DMS 273 (cell line): ENCODE measurements at regions not wholly inside any gene's neighbourhood (a gene's known extent, or its start where the extent isn't known, plus 50 kb on each side); places are given as distances from the start of the nearest gene placed in this dataset.
"Not testable (repeated sequence)": the region's sequence is repeated elsewhere in the genome, so short reads cannot be mapped to it uniquely, and the experiment has no call there.

Experiments used
- DNase-seq: peaks from one replicate; lab custom pipeline; 2025; ENCODE audit not compliant: unreplicated experiment; lab: John Stamatoyannopoulos, UW

DNA sequence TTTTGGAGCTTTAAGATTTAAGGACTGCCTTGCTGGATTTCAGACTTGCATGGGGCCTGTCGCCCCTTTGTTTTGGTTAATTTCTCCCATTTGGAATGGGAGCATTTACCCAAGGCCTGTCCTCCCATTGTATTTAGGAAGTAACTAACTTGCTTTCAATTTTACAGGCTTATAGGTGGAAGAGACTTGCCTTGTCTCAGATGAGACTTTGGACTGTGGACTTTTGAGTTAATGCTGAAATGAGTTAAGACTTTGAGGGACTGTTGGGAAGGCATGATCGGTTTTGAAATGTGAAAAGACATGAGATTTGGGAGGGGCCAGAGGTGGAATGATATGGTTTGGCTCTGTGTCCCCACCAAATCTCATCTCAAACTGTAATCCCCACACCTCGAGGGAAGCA lies 56.5 kb upstream of the TNFSF10 start:
- not testable (repeated sequence) for DNase-seq

DNA sequence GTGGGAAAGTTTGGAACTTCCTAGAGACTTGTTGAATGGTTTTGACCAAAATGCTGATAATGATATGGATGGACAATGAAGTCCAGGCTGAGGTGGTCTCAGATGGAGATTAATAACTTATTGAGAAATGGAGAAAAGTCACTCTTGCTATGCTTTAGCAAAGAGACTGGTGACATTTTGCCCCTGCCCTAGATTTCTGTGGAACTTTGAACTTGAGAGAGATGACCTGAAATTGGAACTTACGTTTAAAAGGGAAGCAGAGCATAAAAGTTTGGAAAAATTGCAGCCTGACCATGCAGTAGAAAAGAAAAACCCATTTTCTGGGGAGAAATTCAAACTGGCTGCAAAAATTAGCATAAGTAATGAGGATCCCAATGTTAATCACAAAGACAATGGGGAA lies 55.5 kb upstream of the TNFSF10 start:
- DNase-seq = not testable (repeated sequence)

DNA sequence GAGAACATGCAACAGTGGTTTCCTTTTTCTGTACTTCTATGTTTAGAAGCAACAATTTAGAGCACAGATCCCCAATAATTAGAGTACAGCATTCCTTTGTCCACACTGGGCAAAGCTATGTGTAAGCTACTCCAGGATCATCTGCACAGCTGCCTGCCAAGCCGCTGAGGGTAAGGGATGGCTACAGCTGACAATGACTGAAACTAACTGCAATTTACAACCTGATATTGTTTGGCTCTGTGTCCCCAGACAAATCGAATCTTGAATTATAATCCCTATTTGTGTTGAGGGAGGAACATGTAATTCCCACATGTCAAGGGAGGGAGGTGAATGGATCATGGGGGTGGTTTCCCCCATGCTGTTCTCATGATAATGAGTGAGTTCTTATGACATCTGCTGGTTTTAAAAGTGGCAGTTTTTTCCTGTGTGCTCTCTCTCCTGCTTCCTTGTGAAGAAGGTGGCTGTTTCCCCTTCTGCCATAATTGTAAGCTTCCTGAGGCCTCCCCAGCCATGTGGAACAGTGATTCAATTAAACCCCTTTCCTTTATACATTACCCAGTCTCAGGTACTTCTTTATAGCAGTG lies 54.8 kb upstream of the TNFSF10 start:
- peak; percentile 54 for DNase-seq

DNA sequence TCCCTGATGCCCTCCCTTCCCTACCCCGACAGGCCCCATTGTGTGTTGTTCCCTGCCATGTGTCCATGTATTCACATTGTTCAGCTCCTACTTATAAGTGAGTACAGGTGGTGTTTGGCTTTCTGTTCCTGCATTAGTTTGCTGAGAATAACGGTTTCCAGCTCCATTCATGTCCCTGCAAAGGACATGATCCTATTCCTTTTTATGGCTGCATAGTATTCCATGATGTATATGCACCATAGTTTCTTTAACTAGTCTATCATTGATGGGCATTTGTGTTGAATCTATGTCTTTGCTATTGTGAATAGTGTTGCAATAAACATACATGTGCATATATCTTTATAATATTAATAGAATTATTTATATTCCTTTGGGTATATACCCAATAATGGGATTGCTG lies 52.1 kb upstream of the TNFSF10 start:
- DNase-seq = no peak

DNA sequence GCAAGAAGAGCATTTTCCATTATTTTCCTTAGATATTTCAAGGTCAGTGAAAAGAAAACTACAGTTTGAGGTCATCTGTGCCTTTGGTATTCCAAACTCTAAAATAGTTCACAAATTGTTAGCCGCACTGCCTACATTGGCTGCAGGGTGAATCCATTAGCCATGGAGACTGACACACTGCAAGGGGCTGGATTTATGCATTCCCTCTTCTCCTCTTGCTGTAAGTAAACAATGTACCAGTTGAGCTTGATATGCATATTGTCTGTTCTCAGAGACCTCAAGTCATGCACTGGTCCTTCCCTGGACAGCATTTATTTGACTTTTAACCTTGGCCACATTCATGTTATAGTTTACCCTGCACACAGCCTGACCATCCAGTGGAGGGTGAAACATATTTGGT lies 50.2 kb upstream of the TNFSF10 start:
- DNase-seq = no peak
